Activated CD8-positive, alpha-beta T cell treated with anti-CD3 and anti-CD28 coated beads for 36 hours (primary cell): ENCODE measurements at regions not wholly inside any gene's neighbourhood (a gene's known extent, or its start where the extent isn't known, plus 50 kb on each side); places are given as distances from the start of the nearest gene placed in this dataset.
A peak's percentile ranks its signal among the peaks of the same experiment; 100 is the strongest.

Experiments
- ATAC-seq: fragments of 200-7000 bp; cut with Tn5 transposase; one replicate; pipeline ENCODE4 v1.10.0; 2021; ENCODE audit warnings: mild to moderate bottlenecking, moderate library complexity
- CTCF ChIA-PET: fragments of 350-600 bp; sonication (Branson Sonifier 250); formaldehyde crosslinking; loops from one replicate; lab custom pipeline; 2021; ENCODE audit warnings: antibody characterized with exemption; lab: Charles Lee
- POLR2A ChIA-PET: fragments of 350-600 bp; sonication (Branson Sonifier 250); formaldehyde crosslinking; loops from one replicate; lab custom pipeline; 2021; ENCODE audit warnings: antibody characterized with exemption; lab: Charles Lee
- DNase-seq: peaks from one replicate; pipeline ENCODE4 v3.0.0-alpha.2; 2020
- H3K27ac Mint-ChIP-seq: one replicate; pipeline ENCODE4 v1.8.0; 2021; ENCODE audit warnings: mild to moderate bottlenecking, mixed read lengths
- H3K27me3 Mint-ChIP-seq: one replicate; pipeline ENCODE4 v1.8.0; 2021; ENCODE audit warnings: mixed read lengths
- H3K36me3 Mint-ChIP-seq: one replicate; pipeline ENCODE4 v1.8.0; 2021; ENCODE audit warnings: low read depth, mixed read lengths
- H3K4me1 Mint-ChIP-seq: one replicate; pipeline ENCODE4 v1.8.0; 2021; ENCODE audit warnings: low read depth, mixed read lengths
- H3K4me3 Mint-ChIP-seq: one replicate; pipeline ENCODE4 v1.8.0; 2021; ENCODE audit warnings: mild to moderate bottlenecking, moderate library complexity, mixed read lengths
- H3K9me3 Mint-ChIP-seq: one replicate; pipeline ENCODE4 v1.8.0; 2021; ENCODE audit warnings: mixed read lengths
- intact Hi-C: fragments of 100-400 bp; cut with micrococcal nuclease; formaldehyde crosslinking; loops from one replicate; pipeline ENCODE4 v1.10.0; 2022
- TF ChIP-seq, protein P1 (sequence below): fragments of 200-600 bp; IDR thresholded peaks from one replicate; pipeline ENCODE4 v1.8.0; 2022; ENCODE audit warnings: antibody characterized with exemption, mild to moderate bottlenecking

- Mint-ChIP-seq H3K4me1 (no peaks in the 10 kb centered on the region), H3K36me3 (no peaks in the 10 kb centered on the region), H3K27me3 (peaks cover 2% of the 10 kb centered on the region), H3K27ac (no peak overlapping the region), H3K4me3 (no peak overlapping the region), H3K9me3 (no peaks in the 10 kb centered on the region)
- intact Hi-C loops: no loop called here
- DNase-seq: no peak
- ChIA-PET POLR2A (no interaction called here), CTCF (no interaction called here)
- TF ChIP-seq, protein P1, sequence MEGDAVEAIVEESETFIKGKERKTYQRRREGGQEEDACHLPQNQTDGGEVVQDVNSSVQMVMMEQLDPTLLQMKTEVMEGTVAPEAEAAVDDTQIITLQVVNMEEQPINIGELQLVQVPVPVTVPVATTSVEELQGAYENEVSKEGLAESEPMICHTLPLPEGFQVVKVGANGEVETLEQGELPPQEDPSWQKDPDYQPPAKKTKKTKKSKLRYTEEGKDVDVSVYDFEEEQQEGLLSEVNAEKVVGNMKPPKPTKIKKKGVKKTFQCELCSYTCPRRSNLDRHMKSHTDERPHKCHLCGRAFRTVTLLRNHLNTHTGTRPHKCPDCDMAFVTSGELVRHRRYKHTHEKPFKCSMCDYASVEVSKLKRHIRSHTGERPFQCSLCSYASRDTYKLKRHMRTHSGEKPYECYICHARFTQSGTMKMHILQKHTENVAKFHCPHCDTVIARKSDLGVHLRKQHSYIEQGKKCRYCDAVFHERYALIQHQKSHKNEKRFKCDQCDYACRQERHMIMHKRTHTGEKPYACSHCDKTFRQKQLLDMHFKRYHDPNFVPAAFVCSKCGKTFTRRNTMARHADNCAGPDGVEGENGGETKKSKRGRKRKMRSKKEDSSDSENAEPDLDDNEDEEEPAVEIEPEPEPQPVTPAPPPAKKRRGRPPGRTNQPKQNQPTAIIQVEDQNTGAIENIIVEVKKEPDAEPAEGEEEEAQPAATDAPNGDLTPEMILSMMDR: no peak
- ATAC-seq: no peak
These were observed 448.2 kb downstream of the RPS24 start for GRCh38 chr10:78481842-78482241.

DNA sequence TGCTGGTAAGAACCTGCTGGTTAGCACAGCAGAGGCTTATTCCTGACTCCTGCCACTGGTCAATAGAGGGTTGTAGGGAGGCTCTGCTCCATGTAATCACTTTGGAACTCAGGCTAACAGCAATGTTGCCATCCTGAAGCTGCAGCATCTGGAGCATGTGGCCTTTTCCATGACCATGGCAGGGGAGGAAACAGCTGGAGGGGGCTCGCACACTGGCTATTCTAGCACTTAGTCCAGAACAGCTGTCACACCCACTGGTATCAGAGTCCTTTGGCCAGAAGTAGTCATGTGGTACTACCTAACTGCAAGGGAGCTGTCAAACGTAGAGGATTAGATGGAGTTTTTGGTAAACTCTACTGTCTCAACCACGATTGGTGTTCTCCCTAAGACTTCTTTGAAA lies 450.0 kb downstream of the RPS24 start:
- intact Hi-C loops: no loop called here
- H3K27ac Mint-ChIP-seq: no peak overlapping the region
- no peaks in the 10 kb centered on the region for H3K4me1 Mint-ChIP-seq
- ATAC-seq (no peak), DNase-seq (no peak)
- peaks cover under 1% of the 10 kb centered on the region for H3K9me3 Mint-ChIP-seq
- no peaks in the 10 kb centered on the region for H3K36me3 Mint-ChIP-seq
- peaks cover 2% of the 10 kb centered on the region for H3K27me3 Mint-ChIP-seq
- H3K4me3 Mint-ChIP-seq: no peak overlapping the region
- POLR2A ChIA-PET: no interaction called here
- TF ChIP-seq, protein P1: no peak
- CTCF ChIA-PET: no interaction called here

GRCh38 chr10:78489034-78489433 lies 455.4 kb downstream of the RPS24 start:
- Mint-ChIP-seq H3K27ac (no peak overlapping the region), H3K36me3 (peaks cover 3% of the 10 kb centered on the region), H3K4me3 (no peak overlapping the region), H3K9me3 (peaks cover 13% of the 10 kb centered on the region), H3K27me3 (peaks cover 7% of the 10 kb centered on the region), H3K4me1 (peaks cover 4% of the 10 kb centered on the region)
- ChIA-PET POLR2A (no interaction called here), CTCF (no interaction called here)
- intact Hi-C loops: no loop called here
- TF ChIP-seq, protein P1: no peak
- DNase-seq (no peak), ATAC-seq (no peak)

DNA sequence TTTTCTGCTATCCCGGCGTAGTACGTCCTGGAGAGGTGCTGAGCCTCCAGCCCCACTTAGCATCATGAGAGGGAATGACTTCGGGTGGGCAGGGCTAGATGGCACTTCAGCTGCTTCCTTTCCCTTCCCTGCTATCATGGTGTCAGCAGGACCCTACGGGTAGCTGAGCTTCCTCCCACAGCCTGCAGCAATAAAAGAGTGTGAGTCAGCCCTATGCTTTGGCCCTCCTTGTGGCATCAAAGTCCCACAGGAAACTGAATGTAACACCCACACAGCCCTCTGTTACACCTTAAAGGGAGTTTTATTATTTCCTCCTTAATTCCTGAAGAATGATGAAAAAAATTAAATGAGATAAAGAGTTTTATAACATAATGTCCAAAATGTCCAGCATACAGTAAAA lies 458.1 kb downstream of the RPS24 start:
- Mint-ChIP-seq H3K4me3 (no peak overlapping the region), H3K4me1 (peaks cover 4% of the 10 kb centered on the region), H3K9me3 (peaks cover 13% of the 10 kb centered on the region), H3K27me3 (peaks cover 10% of the 10 kb centered on the region), H3K36me3 (peaks cover 3% of the 10 kb centered on the region), H3K27ac (no peak overlapping the region)
- CTCF ChIA-PET: no interaction called here
- POLR2A ChIA-PET: no interaction called here
- intact Hi-C loops: no loop called here
- TF ChIP-seq, protein P1: no peak
- DNase-seq (peak; percentile 24), ATAC-seq (peak; percentile 60)

GRCh38 chr10:78492424-78492823 lies 458.8 kb downstream of the RPS24 start:
- ChIA-PET CTCF (no interaction called here), POLR2A (no interaction called here)
- intact Hi-C loops: no loop called here

More at GRCh38 chr10:78492424-78492823, 458.8 kb downstream of the RPS24 start:
- ATAC-seq (no peak), DNase-seq (no peak)
- Mint-ChIP-seq H3K27ac (no peak overlapping the region), H3K4me3 (no peak overlapping the region), H3K4me1 (peaks cover 4% of the 10 kb centered on the region), H3K9me3 (peaks cover 13% of the 10 kb centered on the region), H3K36me3 (peaks cover 3% of the 10 kb centered on the region), H3K27me3 (peaks cover 10% of the 10 kb centered on the region)
- TF ChIP-seq, protein P1: no peak
